ENCODE measurements at regions not wholly inside any gene's neighbourhood (a gene's known extent, or its start where the extent isn't known, plus 50 kb on each side); places are given as distances from the start of the nearest gene placed in this dataset.

GRCh38 chr1:108070662-108071061 is 105.7 kb upstream of the VAV3 start:
- no peaks in the 10 kb centered on the region for H3K27me3 ChIP-seq (replicated peaks; ENCODE audit: control insufficient read depth, insufficient read depth, low read length)
- H3K4me1 Mint-ChIP-seq (ENCODE audit: low read depth, unreplicated experiment): peaks cover 17% of the 10 kb centered on the region
- H3K27me3 Mint-ChIP-seq (ENCODE audit: insufficient read depth, unreplicated experiment): no peaks in the 10 kb centered on the region
- H3K36me3 Mint-ChIP-seq (ENCODE audit: insufficient read depth, unreplicated experiment): no peaks in the 10 kb centered on the region
- BruUV-seq (replicated peaks): no TSS peak
- H3K27ac Mint-ChIP-seq (ENCODE audit: unreplicated experiment): no peak overlapping the region
- no peaks in the 10 kb centered on the region for H3K9me3 Mint-ChIP-seq (ENCODE audit: unreplicated experiment)
- H3K4me1 ChIP-seq: peaks cover 35% of the 10 kb centered on the region
- no peak overlapping the region for H3K4me3 ChIP-seq (ENCODE audit: low read depth, low read length)
- no peak for DNase-seq
- ChIA-PET CTCF (no interaction called here), POLR2A (no interaction called here)
- intact Hi-C loops (cut with micrococcal nuclease; ENCODE audit: unreplicated experiment): no loop called here
- no peak for TF ChIP-seq CTCF (IDR thresholded peaks at IDR 0.05; ENCODE audit: insufficient read depth in 1 of 2, low read depth in 1 of 2, low read length in 1 of 2, severe bottlenecking in 1 of 2, unreplicated experiment in 1 of 2)
- no peaks in the 10 kb centered on the region for H3K36me3 ChIP-seq (ENCODE audit: control insufficient read depth, insufficient read depth, low read length)
- no peak overlapping the region for H3K4me3 Mint-ChIP-seq (ENCODE audit: unreplicated experiment)
- H3K9me3 ChIP-seq: no peaks in the 10 kb centered on the region

DNA sequence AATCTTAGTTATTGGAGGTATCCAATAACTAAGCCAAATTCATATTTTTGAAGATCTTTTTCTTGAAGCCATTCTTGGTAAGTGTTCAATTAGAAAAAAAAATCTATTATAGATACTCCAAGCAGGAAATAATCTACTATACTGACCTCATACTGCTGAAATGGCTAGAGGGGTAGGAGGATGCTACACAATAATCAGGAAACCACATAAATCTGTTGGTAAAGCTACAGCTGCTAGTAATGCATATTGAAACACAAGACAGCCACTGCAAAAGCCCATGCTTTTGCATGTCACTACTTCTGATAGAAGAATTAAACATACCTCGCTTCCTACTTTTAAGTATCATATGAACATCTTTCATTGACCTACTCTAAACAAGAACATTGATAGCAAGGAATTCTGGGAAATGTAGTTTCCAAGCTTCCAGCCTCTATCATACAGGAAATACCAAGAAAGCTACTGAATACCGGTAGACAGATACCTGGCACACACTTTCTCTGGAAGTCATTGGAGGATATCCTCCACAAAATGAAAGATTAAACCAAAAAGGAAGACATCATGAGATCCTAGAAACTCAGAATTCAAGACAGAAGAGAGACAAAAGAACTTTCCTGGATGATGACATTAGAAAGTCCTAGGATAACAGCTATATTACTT is 103.0 kb upstream of the VAV3 start:
- H3K27me3 Mint-ChIP-seq (ENCODE audit: insufficient read depth, unreplicated experiment): no peaks in the 10 kb centered on the region
- intact Hi-C loops (cut with micrococcal nuclease; ENCODE audit: unreplicated experiment): loop anchor here (1.0 kb wide), 1 partner anchor 42 kb away; no protein-coding TSS in a partner anchor
- DNase-seq: no peak
- no peak for TF ChIP-seq CTCF (IDR thresholded peaks at IDR 0.05; ENCODE audit: insufficient read depth in 1 of 2, low read depth in 1 of 2, low read length in 1 of 2, severe bottlenecking in 1 of 2, unreplicated experiment in 1 of 2)
- ChIA-PET POLR2A (interaction anchor here (0.6 kb wide), 1 partner anchor 189 kb away, joined by 3 read pairs; no protein-coding TSS in a partner anchor), CTCF (no interaction called here)
- peaks cover 16% of the 10 kb centered on the region for H3K4me1 Mint-ChIP-seq (ENCODE audit: low read depth, unreplicated experiment)
- BruUV-seq (replicated peaks): no TSS peak
- H3K27ac Mint-ChIP-seq (ENCODE audit: unreplicated experiment): no peak overlapping the region
- peaks cover 26% of the 10 kb centered on the region for H3K4me1 ChIP-seq
- no peaks in the 10 kb centered on the region for H3K36me3 ChIP-seq (ENCODE audit: control insufficient read depth, insufficient read depth, low read length)
- H3K4me3 ChIP-seq (ENCODE audit: low read depth, low read length): no peak overlapping the region
- no peaks in the 10 kb centered on the region for H3K27me3 ChIP-seq (replicated peaks; ENCODE audit: control insufficient read depth, insufficient read depth, low read length)
- H3K36me3 Mint-ChIP-seq (ENCODE audit: insufficient read depth, unreplicated experiment): no peaks in the 10 kb centered on the region
- no peaks in the 10 kb centered on the region for H3K9me3 ChIP-seq
- no peaks in the 10 kb centered on the region for H3K9me3 Mint-ChIP-seq (ENCODE audit: unreplicated experiment)
- H3K4me3 Mint-ChIP-seq (ENCODE audit: unreplicated experiment): no peak overlapping the region

DNA sequence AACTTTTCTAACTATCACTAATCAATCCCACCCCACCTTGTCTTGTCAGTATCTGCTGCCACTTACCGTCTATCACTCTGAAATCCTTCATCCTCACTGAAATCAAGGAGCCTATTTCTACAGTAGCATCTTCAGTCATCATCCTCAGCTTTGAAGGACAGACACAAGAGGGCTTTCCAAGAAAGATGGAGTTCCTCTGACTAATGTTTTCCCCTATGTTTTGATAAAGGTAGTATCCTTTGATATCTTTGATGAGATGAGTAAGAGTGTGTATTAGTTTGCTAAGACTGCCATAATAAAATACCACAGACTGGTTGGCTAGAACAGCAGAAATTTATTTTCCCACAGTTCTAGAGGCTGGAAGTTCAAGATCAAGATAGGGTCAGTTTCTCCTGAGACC is 101.8 kb upstream of the VAV3 start:
- no peaks in the 10 kb centered on the region for H3K27me3 Mint-ChIP-seq (ENCODE audit: insufficient read depth, unreplicated experiment)
- ChIA-PET POLR2A (no interaction called here), CTCF (no interaction called here)
- H3K36me3 Mint-ChIP-seq (ENCODE audit: insufficient read depth, unreplicated experiment): no peaks in the 10 kb centered on the region
- Histone ChIP-seq H3K4me1 (peaks cover 14% of the 10 kb centered on the region), H3K9me3 (no peaks in the 10 kb centered on the region), H3K27me3 (replicated peaks; ENCODE audit: control insufficient read depth, insufficient read depth, low read length) (no peaks in the 10 kb centered on the region), H3K36me3 (ENCODE audit: control insufficient read depth, insufficient read depth, low read length) (no peaks in the 10 kb centered on the region), H3K4me3 (ENCODE audit: low read depth, low read length) (no peak overlapping the region)
- H3K4me1 Mint-ChIP-seq (ENCODE audit: low read depth, unreplicated experiment): peaks cover 6% of the 10 kb centered on the region
- intact Hi-C loops (cut with micrococcal nuclease; ENCODE audit: unreplicated experiment): no loop called here
- BruUV-seq (replicated peaks): no TSS peak
- H3K9me3 Mint-ChIP-seq (ENCODE audit: unreplicated experiment): peaks cover 5% of the 10 kb centered on the region
- no peak for DNase-seq
- no peak overlapping the region for H3K4me3 Mint-ChIP-seq (ENCODE audit: unreplicated experiment)
- H3K27ac Mint-ChIP-seq (ENCODE audit: unreplicated experiment): no peak overlapping the region
- no peak for TF ChIP-seq CTCF (IDR thresholded peaks at IDR 0.05; ENCODE audit: insufficient read depth in 1 of 2, low read depth in 1 of 2, low read length in 1 of 2, severe bottlenecking in 1 of 2, unreplicated experiment in 1 of 2)
